B cell (primary cell): ENCODE measurements at regions not wholly inside any gene's neighbourhood (a gene's known extent, or its start where the extent isn't known, plus 50 kb on each side); places are given as distances from the start of the nearest gene placed in this dataset.

Source experiments
- ATAC-seq: fragments of 200-7000 bp; cut with Tn5 transposase; one replicate; pipeline ENCODE4 v1.10.0; 2021; ENCODE audit warnings: low read depth, mild to moderate bottlenecking, moderate number of reproducible peaks, moderate library complexity
- CTCF ChIA-PET: fragments of 350-600 bp; sonication (Branson Sonifier 250); formaldehyde crosslinking; loops from one replicate; lab custom pipeline; 2021; ENCODE audit warnings: antibody characterized with exemption, inconsistent platforms; lab: Charles Lee
- POLR2A ChIA-PET: fragments of 350-600 bp; sonication (Branson Sonifier 250); formaldehyde crosslinking; loops from one replicate; lab custom pipeline; 2021; ENCODE audit warnings: antibody characterized with exemption; lab: Charles Lee
- DNase-seq: peaks from one replicate; pipeline ENCODE4 v3.0.0; 2013
- H2AFZ ChIP-seq: 2 replicates; pipeline ENCODE4 v1.6.1; 2012; ENCODE audit warnings: mild to moderate bottlenecking, low read depth, low read length; ENCODE audit not compliant: insufficient read depth, poor library complexity, severe bottlenecking
- H3K27ac ChIP-seq, 2 donors: 1 replicate in 1 of 2; 2 replicates in 1 of 2; pipeline ENCODE4 v1.5.1; 2012 to 2013; ENCODE audit warnings: low read length in 2 of 2, mild to moderate bottlenecking in 2 of 2, moderate library complexity in 1 of 2
- H3K27me3 ChIP-seq, 4 experiments: fragments of 200-600 bp in 1 of 4; sonication (generic) in 1 of 4; replicated peaks in 1 of 4; 1 replicate in 2 of 4; 2 replicates in 2 of 4; pipeline versions ENCODE4 v1.6.1 to v1.7.0; 2013 to 2016; ENCODE audit warnings: low read length in 3 of 4, mild to moderate bottlenecking in 2 of 4, mixed read lengths in 1 of 4, moderate library complexity in 1 of 4; ENCODE audit not compliant: insufficient read depth in 4 of 4, control insufficient read depth in 3 of 4; ENCODE audit errors: control extremely low read depth in 1 of 4
- H3K36me3 ChIP-seq, 2 experiments: replicated peaks in 1 of 2; 1 replicate in 1 of 2; 2 replicates in 1 of 2; pipeline versions ENCODE4 v1.6.1 to v1.7.1; 2013; ENCODE audit warnings: low read length in 1 of 2; ENCODE audit not compliant: insufficient read depth in 2 of 2, control insufficient read depth in 1 of 2; ENCODE audit errors: control extremely low read depth in 1 of 2, extremely low read depth in 1 of 2
- H3K4me1 ChIP-seq, 2 donors: fragments of 200-600 bp in 1 of 2; sonication (generic) in 1 of 2; 1 replicate in 1 of 2; 2 replicates in 1 of 2; pipeline versions ENCODE4 v1.5.1 to v1.6.1; 2013 to 2017; ENCODE audit warnings: low read length in 2 of 2; ENCODE audit not compliant: control insufficient read depth in 2 of 2, insufficient read depth in 2 of 2
- H3K4me2 ChIP-seq: replicated peaks from 2 replicates; pipeline ENCODE3; 2012; ENCODE audit warnings: mild to moderate bottlenecking, low read depth, low read length; ENCODE audit not compliant: poor library complexity, severe bottlenecking
- H3K4me3 ChIP-seq, 5 experiments: fragments of 200-600 bp in 1 of 5; sonication (generic) in 1 of 5; 1 replicate in 3 of 5; 2 replicates in 2 of 5; pipeline versions ENCODE4 v1.5.1 to v1.7.0; 2011 to 2016; ENCODE audit warnings: low read length in 4 of 5, mild to moderate bottlenecking in 4 of 5, low read depth in 2 of 5, control low read depth in 1 of 5, moderate library complexity in 1 of 5; ENCODE audit not compliant: insufficient read depth in 1 of 5; ENCODE audit errors: control extremely low read depth in 1 of 5, extremely low read depth in 1 of 5
- H3K79me2 ChIP-seq: fragments of 200-600 bp; sonication (generic); one replicate; pipeline ENCODE4 v1.6.0; 2016; ENCODE audit warnings: low read length; ENCODE audit not compliant: control insufficient read depth, insufficient read depth
- H3K9ac ChIP-seq: fragments of 200-600 bp; sonication (generic); 2 replicates; pipeline ENCODE4 v1.6.1; 2017; ENCODE audit warnings: mild to moderate bottlenecking, low read length, moderate library complexity
- H3K9me3 ChIP-seq, 3 donors: one replicate each; pipeline versions ENCODE4 v1.6.1 to v1.7.1; 2013; ENCODE audit warnings: low read length in 2 of 3; ENCODE audit not compliant: control insufficient read depth in 2 of 3, insufficient read depth in 1 of 3; ENCODE audit errors: control extremely low read depth in 1 of 3
- H4K20me1 ChIP-seq: 2 replicates; pipeline ENCODE4 v1.6.0; 2012; ENCODE audit warnings: mild to moderate bottlenecking, low read length; ENCODE audit not compliant: insufficient read depth, control insufficient read depth, poor library complexity, severe bottlenecking
- H3K27ac Mint-ChIP-seq: one replicate; pipeline ENCODE4 v1.8.0; 2021; ENCODE audit warnings: mixed read lengths
- H3K27me3 Mint-ChIP-seq: one replicate; pipeline ENCODE4 v1.8.0; 2021; ENCODE audit warnings: mixed read lengths
- H3K4me1 Mint-ChIP-seq: one replicate; pipeline ENCODE4 v1.8.0; 2021; ENCODE audit warnings: mixed read lengths
- H3K4me3 Mint-ChIP-seq: one replicate; pipeline ENCODE4 v1.8.0; 2021; ENCODE audit warnings: mixed read lengths
- H3K9me3 Mint-ChIP-seq: one replicate; pipeline ENCODE4 v1.8.0; 2022; ENCODE audit warnings: mixed read lengths; ENCODE audit not compliant: insufficient read depth
- EZH2 ChIP-seq: IDR thresholded peaks from 2 replicates; pipeline ENCODE4 v1.6.1; 2012; ENCODE audit warnings: borderline replicate concordance, low read depth, mild to moderate bottlenecking, moderate library complexity, low read length; ENCODE audit not compliant: insufficient read depth, poor library complexity, severe bottlenecking
- WGBS: methylation state at CpG from one replicate; pipeline ENCODE4 v1.1.5; 2013; ENCODE audit warnings: missing lambda C conversion rate; ENCODE audit not compliant: insufficient coverage; 5-methylcytosine and 5-hydroxymethylcytosine counted together
- intact Hi-C: fragments of 100-400 bp; cut with micrococcal nuclease; formaldehyde crosslinking; loops from one replicate; pipeline ENCODE4 v1.10.0; 2022
- TF ChIP-seq, protein P1 (sequence below): fragments of 200-600 bp; IDR thresholded peaks from one replicate; pipeline ENCODE4 v1.8.0; 2022; ENCODE audit warnings: antibody characterized with exemption, mild to moderate bottlenecking

GRCh38 chr7:15891151-15891881, 204.8 kb upstream of the MEOX2 start:
- CTCF ChIA-PET, result no interaction called here
- no peaks in the 10 kb centered on the region for H3K79me2 ChIP-seq
- Mint-ChIP-seq H3K27me3 (no peaks in the 10 kb centered on the region), H3K27ac (no peak overlapping the region), H3K4me1 (no peaks in the 10 kb centered on the region), H3K4me3 (no peak overlapping the region), H3K9me3 (peaks cover 3% of the 10 kb centered on the region)
- POLR2A ChIA-PET, result no interaction called here
- H3K9me3 ChIP-seq, result no peaks in the 10 kb centered on the region
- no peak overlapping the region for H2AFZ ChIP-seq
- no peaks in the 10 kb centered on the region for H3K36me3 ChIP-seq
- intact Hi-C loops, result no loop called here
- TF ChIP-seq, protein P1, sequence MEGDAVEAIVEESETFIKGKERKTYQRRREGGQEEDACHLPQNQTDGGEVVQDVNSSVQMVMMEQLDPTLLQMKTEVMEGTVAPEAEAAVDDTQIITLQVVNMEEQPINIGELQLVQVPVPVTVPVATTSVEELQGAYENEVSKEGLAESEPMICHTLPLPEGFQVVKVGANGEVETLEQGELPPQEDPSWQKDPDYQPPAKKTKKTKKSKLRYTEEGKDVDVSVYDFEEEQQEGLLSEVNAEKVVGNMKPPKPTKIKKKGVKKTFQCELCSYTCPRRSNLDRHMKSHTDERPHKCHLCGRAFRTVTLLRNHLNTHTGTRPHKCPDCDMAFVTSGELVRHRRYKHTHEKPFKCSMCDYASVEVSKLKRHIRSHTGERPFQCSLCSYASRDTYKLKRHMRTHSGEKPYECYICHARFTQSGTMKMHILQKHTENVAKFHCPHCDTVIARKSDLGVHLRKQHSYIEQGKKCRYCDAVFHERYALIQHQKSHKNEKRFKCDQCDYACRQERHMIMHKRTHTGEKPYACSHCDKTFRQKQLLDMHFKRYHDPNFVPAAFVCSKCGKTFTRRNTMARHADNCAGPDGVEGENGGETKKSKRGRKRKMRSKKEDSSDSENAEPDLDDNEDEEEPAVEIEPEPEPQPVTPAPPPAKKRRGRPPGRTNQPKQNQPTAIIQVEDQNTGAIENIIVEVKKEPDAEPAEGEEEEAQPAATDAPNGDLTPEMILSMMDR, result no peak
- no peak for TF ChIP-seq EZH2
- H3K27ac ChIP-seq, result no peak overlapping the region
- no peaks in the 10 kb centered on the region for H4K20me1 ChIP-seq
- no peak overlapping the region for H3K9ac ChIP-seq
- no peak overlapping the region for H3K4me2 ChIP-seq
- H3K4me1 ChIP-seq, result no peaks in the 10 kb centered on the region
- DNase-seq (no peak), ATAC-seq (no peak)
- no peaks in the 10 kb centered on the region for H3K27me3 ChIP-seq
- no peak overlapping the region for H3K4me3 ChIP-seq

GRCh38 chr7:15889507-15889906, 203.0 kb upstream of the MEOX2 start:
- ChIA-PET CTCF (no interaction called here), POLR2A (no interaction called here)
- H3K4me1 ChIP-seq, result no peaks in the 10 kb centered on the region
- H3K4me3 Mint-ChIP-seq, result no peak overlapping the region
- no peak overlapping the region for H3K4me2 ChIP-seq
- intact Hi-C loops, result no loop called here
- H3K27ac Mint-ChIP-seq, result no peak overlapping the region
- TF ChIP-seq EZH2, result no peak
- TF ChIP-seq, protein P1, result no peak
- no peaks in the 10 kb centered on the region for H3K79me2 ChIP-seq
- H4K20me1 ChIP-seq, result no peaks in the 10 kb centered on the region
- ATAC-seq (no peak), DNase-seq (no peak)
- no peaks in the 10 kb centered on the region for H3K4me1 Mint-ChIP-seq
- H2AFZ ChIP-seq, result no peak overlapping the region
- H3K27me3 ChIP-seq, result no peaks in the 10 kb centered on the region
- WGBS, result 90% methylated on average over 2 of the region's 3 CpGs
- H3K36me3 ChIP-seq, result no peaks in the 10 kb centered on the region
- no peak overlapping the region for H3K9ac ChIP-seq
- no peaks in the 10 kb centered on the region for H3K9me3 ChIP-seq
- no peak overlapping the region for H3K4me3 ChIP-seq
- no peaks in the 10 kb centered on the region for H3K27me3 Mint-ChIP-seq
- no peak overlapping the region for H3K27ac ChIP-seq
- H3K9me3 Mint-ChIP-seq, result no peaks in the 10 kb centered on the region
